Immature natural killer cell (primary cell): ENCODE measurements at regions not wholly inside any gene's neighbourhood (a gene's known extent, or its start where the extent isn't known, plus 50 kb on each side); places are given as distances from the start of the nearest gene placed in this dataset.

Experiments
- DNase-seq, 3 donors: peaks; one replicate each; pipeline ENCODE4 v3.0.0; 2022; ENCODE audit warnings: mixed read lengths in 1 of 3
- H3K27ac Mint-ChIP-seq, 6 donors: one replicate each; pipeline ENCODE4 v1.8.0; 2020; ENCODE audit warnings: mixed read lengths in 6 of 6, mild to moderate bottlenecking in 5 of 6, inconsistent platforms in 4 of 6, moderate library complexity in 3 of 6
- H3K27me3 Mint-ChIP-seq, 3 donors: one replicate each; pipeline ENCODE4 v1.8.0; 2020 to 2021; ENCODE audit warnings: low read depth in 3 of 3, mild to moderate bottlenecking in 3 of 3, mixed read lengths in 3 of 3, moderate library complexity in 3 of 3, inconsistent platforms in 1 of 3
- H3K36me3 Mint-ChIP-seq, 3 donors: one replicate each; pipeline ENCODE4 v1.8.0; 2020; ENCODE audit warnings: mixed read lengths in 3 of 3, inconsistent platforms in 2 of 3, mild to moderate bottlenecking in 2 of 3
- H3K4me1 Mint-ChIP-seq, 2 donors: one replicate each; pipeline ENCODE4 v1.8.0; 2020; ENCODE audit warnings: inconsistent platforms in 2 of 2, mild to moderate bottlenecking in 2 of 2, mixed read lengths in 2 of 2, moderate library complexity in 1 of 2
- H3K4me3 Mint-ChIP-seq, 5 donors: one replicate each; pipeline ENCODE4 v1.8.0; 2020; ENCODE audit warnings: mild to moderate bottlenecking in 5 of 5, mixed read lengths in 5 of 5, inconsistent platforms in 3 of 5, moderate library complexity in 3 of 5
- H3K9me3 Mint-ChIP-seq, 6 donors: one replicate each; pipeline ENCODE4 v1.8.0; 2020; ENCODE audit warnings: mild to moderate bottlenecking in 6 of 6, mixed read lengths in 6 of 6, inconsistent platforms in 4 of 6, moderate library complexity in 3 of 6

DNA sequence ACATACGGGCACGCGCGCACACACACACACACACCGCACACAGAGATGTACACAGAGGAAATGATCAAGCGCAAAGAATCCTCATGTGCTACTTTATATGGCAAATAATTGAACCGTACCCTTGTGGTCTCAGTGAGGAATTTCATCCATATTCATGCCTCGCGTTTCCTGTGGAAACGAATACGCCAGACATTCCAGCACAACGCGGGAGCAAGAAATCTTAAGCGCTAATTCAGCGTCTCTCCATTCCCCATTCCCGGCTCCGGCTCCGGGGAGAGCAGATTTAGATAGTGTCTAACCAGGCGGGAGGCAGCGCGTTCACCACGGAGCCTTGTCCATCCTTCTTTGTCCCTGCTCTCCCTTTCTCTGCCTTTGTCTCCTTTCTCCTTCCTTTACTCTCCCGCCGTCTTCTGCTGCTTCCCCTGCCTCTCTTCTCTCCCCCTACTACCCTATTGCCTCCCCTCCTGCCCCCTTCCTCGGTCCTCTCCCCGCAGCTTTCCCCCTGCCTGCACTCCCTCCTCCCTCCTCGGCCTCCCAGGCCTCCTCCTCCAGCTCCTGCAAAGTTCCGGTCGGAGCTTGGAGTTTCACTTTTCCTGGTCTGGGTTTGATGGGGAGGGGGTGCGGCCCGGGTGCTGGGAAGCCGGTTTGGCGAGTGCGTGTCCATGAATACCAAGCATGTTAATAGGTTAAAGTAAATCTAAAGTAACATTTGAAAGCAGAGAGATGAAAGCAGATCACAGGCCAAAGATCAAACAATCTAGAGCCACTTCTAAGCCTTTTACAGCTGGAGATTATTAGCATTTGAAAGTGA, 579.3 kb downstream of the BUD13 start:
- peaks cover 0 to 4% (median 0%) of the 10 kb centered on the region in 3 donors for H3K36me3 Mint-ChIP-seq
- H3K4me1 Mint-ChIP-seq = no peaks in the 10 kb centered on the region
- no peak overlapping the region for H3K4me3 Mint-ChIP-seq
- DNase-seq = no peak
- no peak overlapping the region for H3K27ac Mint-ChIP-seq
- peaks cover 5 to 13% (median 8%) of the 10 kb centered on the region in 3 donors for H3K27me3 Mint-ChIP-seq
- H3K9me3 Mint-ChIP-seq = no peaks in the 10 kb centered on the region

- no peaks in the 10 kb centered on the region for H3K9me3 Mint-ChIP-seq
- DNase-seq = no peak
- no peak overlapping the region for H3K4me3 Mint-ChIP-seq
- H3K27me3 Mint-ChIP-seq = peaks cover 5 to 14% (median 8%) of the 10 kb centered on the region in 3 donors
- no peaks in the 10 kb centered on the region for H3K4me1 Mint-ChIP-seq
- no peak overlapping the region for H3K27ac Mint-ChIP-seq
- peaks cover 0 to 4% (median 0%) of the 10 kb centered on the region in 3 donors for H3K36me3 Mint-ChIP-seq
Observed at GRCh38 chr11:116192509-116193210, 580.1 kb downstream of the BUD13 start.

DNA sequence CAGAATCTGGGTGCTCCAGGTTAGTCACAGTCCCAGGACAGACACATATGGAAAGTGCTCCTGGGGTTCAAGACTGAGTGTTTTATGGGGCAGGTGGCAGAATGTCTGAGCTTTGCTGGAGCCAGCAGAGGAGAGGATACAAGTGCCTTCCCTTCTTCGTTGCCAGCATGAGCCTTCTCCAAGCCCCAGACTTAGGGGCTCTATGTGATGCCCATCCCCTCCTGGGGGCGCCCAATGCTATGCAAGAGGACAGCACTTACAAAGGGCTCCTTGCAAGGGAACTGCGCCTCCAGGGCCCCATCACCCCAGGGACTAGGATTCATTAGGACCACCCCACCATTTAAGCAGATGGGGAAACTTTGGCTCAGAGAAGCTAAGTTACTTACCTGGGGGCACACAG, 581.9 kb downstream of the BUD13 start:
- no peak overlapping the region for H3K27ac Mint-ChIP-seq
- no peak for DNase-seq
- no peak overlapping the region for H3K4me3 Mint-ChIP-seq
- peaks cover 0 to 4% (median 0%) of the 10 kb centered on the region in 3 donors for H3K36me3 Mint-ChIP-seq
- H3K27me3 Mint-ChIP-seq = peaks cover 2 to 14% (median 6%) of the 10 kb centered on the region in 3 donors
- no peaks in the 10 kb centered on the region for H3K9me3 Mint-ChIP-seq
- H3K4me1 Mint-ChIP-seq = no peaks in the 10 kb centered on the region

- H3K27ac Mint-ChIP-seq = no peak overlapping the region
- H3K4me3 Mint-ChIP-seq = no peak overlapping the region
- peaks cover 3 to 11% (median 4%) of the 10 kb centered on the region in 3 donors for H3K27me3 Mint-ChIP-seq
- no peak for DNase-seq
- H3K9me3 Mint-ChIP-seq = no peaks in the 10 kb centered on the region
- H3K4me1 Mint-ChIP-seq = no peaks in the 10 kb centered on the region
- H3K36me3 Mint-ChIP-seq = peaks cover 0 to 4% (median 0%) of the 10 kb centered on the region in 3 donors
Observed at GRCh38 chr11:116189408-116190170, 583.2 kb downstream of the BUD13 start.

GRCh38 chr11:116188350-116188749, 584.4 kb downstream of the BUD13 start:
- Mint-ChIP-seq H3K9me3 (no peaks in the 10 kb centered on the region), H3K27ac (no peak overlapping the region), H3K4me3 (no peak overlapping the region)

DNA sequence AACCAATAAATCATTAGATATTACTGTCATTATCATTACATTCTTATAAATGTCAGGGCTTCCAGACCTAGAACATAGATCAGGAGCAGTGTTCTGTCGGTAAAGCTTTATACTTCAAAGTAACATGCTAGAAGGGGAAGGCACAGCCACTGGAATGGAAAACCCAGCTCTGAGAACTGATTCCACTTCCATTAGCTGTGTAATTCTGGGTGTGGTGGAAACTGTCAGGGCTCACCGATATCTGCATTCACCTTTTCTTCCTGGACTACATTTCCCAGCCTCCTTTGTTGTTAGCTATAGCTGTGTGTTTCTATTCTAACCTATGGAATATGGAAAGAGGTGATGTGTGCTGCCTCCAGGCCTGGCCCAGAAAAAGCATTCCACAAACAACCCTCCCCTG, 585.8 kb downstream of the BUD13 start:
- Mint-ChIP-seq H3K4me3 (no peak overlapping the region), H3K36me3 (no peaks in the 10 kb centered on the region), H3K9me3 (no peaks in the 10 kb centered on the region), H3K27me3 (peaks cover 5 to 6% (median 6%) of the 10 kb centered on the region in 3 donors), H3K4me1 (no peaks in the 10 kb centered on the region), H3K27ac (no peak overlapping the region)
- DNase-seq = no peak

More at GRCh38 chr11:116188350-116188749, 584.4 kb downstream of the BUD13 start:
- H3K36me3 Mint-ChIP-seq = no peaks in the 10 kb centered on the region
- H3K27me3 Mint-ChIP-seq = peaks cover 3 to 6% (median 6%) of the 10 kb centered on the region in 3 donors
- H3K4me1 Mint-ChIP-seq = no peaks in the 10 kb centered on the region
- no peak for DNase-seq

DNA sequence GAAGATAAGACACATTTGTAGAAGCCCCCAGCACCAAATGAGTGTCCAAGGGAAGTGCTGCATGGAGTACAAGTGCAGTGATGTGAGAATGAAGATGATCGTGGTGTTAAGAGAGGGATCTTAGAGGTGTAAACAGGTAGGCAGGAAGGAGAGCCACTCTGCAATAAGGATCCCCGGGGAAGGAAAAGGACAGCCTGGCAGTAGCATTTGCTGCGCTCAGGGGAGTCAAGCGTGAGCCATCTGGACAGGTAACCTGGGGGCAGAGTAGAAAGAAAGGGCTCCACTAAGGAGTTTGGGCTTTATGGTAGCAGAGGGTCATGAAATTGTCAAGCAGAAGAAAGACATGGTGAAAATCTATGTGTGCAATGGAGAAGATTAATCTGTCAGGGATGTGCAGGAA, 587.2 kb downstream of the BUD13 start:
- Mint-ChIP-seq H3K4me3 (no peak overlapping the region), H3K9me3 (no peaks in the 10 kb centered on the region), H3K4me1 (no peaks in the 10 kb centered on the region), H3K36me3 (no peaks in the 10 kb centered on the region), H3K27ac (no peak overlapping the region), H3K27me3 (peaks cover 5 to 6% (median 6%) of the 10 kb centered on the region in 3 donors)
- DNase-seq = no peak

DNA sequence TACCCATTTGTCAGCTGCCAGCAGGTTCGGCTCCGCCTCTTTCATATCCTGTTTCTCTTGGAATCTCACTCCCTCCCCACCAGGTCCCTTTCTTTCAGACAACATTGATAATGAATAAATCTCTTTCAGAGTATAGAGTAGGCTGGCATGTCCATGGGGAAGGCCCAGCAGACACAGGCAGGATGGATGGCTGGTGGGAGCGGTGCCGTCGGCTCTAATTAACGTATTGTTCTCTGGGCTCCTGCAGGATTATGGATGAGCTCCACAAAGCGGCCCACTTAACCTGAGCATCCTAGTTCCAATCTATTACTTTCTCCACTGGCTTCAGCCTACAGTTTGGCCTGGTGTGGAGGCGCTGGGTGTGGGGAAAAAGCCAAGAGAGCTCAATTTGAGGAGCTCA, 588.0 kb downstream of the BUD13 start:
- no peak overlapping the region for H3K27ac Mint-ChIP-seq
- H3K27me3 Mint-ChIP-seq = peaks cover 5 to 6% (median 5%) of the 10 kb centered on the region in 3 donors
- no peak overlapping the region for H3K4me3 Mint-ChIP-seq
- no peaks in the 10 kb centered on the region for H3K9me3 Mint-ChIP-seq
- no peak for DNase-seq
- no peaks in the 10 kb centered on the region for H3K36me3 Mint-ChIP-seq
- no peaks in the 10 kb centered on the region for H3K4me1 Mint-ChIP-seq

DNA sequence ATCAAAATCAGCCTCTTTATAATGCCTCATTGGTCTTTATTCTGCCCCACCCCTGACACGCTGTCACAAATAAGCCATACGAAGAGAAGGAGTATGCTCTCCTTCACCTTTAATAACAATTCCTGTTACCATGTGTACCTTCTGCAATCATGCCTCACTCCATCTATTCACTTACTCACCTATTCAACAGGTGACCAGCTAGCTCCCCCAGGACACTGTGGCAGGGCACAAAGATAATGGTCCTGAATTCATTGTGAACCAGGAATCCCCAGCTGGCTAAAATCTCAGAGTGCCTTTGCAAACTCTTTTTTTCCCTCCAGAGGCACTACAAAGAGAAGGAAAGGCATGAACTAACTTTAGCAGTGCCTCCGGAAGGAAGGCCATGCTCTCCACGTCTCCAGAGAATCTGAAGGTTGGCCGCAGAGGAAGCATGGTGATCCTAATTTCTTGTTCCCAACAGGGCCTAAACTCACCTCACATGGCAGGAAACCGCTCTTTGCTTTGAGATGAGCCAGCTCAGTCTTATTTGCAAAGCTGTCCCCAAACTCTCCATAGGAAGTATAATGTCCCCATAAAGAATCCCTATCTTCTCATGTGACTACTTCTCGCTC, 590.3 kb downstream of the BUD13 start:
- peaks cover 4 to 7% (median 5%) of the 10 kb centered on the region in 3 donors for H3K27me3 Mint-ChIP-seq
- H3K27ac Mint-ChIP-seq = no peak overlapping the region
- H3K4me3 Mint-ChIP-seq = no peak overlapping the region
- H3K9me3 Mint-ChIP-seq = no peaks in the 10 kb centered on the region
- no peak for DNase-seq
- no peaks in the 10 kb centered on the region for H3K4me1 Mint-ChIP-seq
- no peaks in the 10 kb centered on the region for H3K36me3 Mint-ChIP-seq

- Mint-ChIP-seq H3K4me1 (no peaks in the 10 kb centered on the region), H3K9me3 (no peaks in the 10 kb centered on the region), H3K27me3 (peaks cover 4 to 8% (median 7%) of the 10 kb centered on the region in 3 donors), H3K36me3 (no peaks in the 10 kb centered on the region), H3K4me3 (no peak overlapping the region), H3K27ac (no peak overlapping the region)
- no peak for DNase-seq
Observed at GRCh38 chr11:116180806-116181600, 591.8 kb downstream of the BUD13 start.

- Mint-ChIP-seq H3K36me3 (no peaks in the 10 kb centered on the region), H3K4me3 (no peak overlapping the region)
- no peak for DNase-seq
Observed at GRCh38 chr11:116179401-116179800, 593.4 kb downstream of the BUD13 start.

GRCh38 chr11:116177521-116178210, 595.1 kb downstream of the BUD13 start:
- Mint-ChIP-seq H3K4me3 (no peak overlapping the region), H3K36me3 (no peaks in the 10 kb centered on the region), H3K27ac (no peak overlapping the region), H3K27me3 (peaks cover 2 to 4% (median 3%) of the 10 kb centered on the region in 3 donors), H3K9me3 (no peaks in the 10 kb centered on the region), H3K4me1 (no peaks in the 10 kb centered on the region)
- DNase-seq = no peak

More at GRCh38 chr11:116179401-116179800, 593.4 kb downstream of the BUD13 start:
- Mint-ChIP-seq H3K4me1 (no peaks in the 10 kb centered on the region), H3K27ac (no peak overlapping the region), H3K9me3 (no peaks in the 10 kb centered on the region), H3K27me3 (peaks cover 2 to 7% (median 4%) of the 10 kb centered on the region in 3 donors)
